Neural progenitor cell (in vitro differentiated cells): ENCODE measurements at regions not wholly inside any gene's neighbourhood (a gene's known extent, or its start where the extent isn't known, plus 50 kb on each side); places are given as distances from the start of the nearest gene placed in this dataset.

Source experiments
- DNase-seq: peaks from one replicate; pipeline ENCODE4 v3.0.0-alpha.2; 2016; ENCODE audit warnings: low spot score
- H2AFZ ChIP-seq: fragments of 200-600 bp; sonication (generic); replicated peaks from 2 replicates; pipeline ENCODE4 v1.6.1; 2016; ENCODE audit warnings: antibody characterized with exemption
- H3F3A ChIP-seq: fragments of 200-600 bp; sonication (generic); 2 replicates; pipeline ENCODE4 v1.6.1; 2016; ENCODE audit warnings: antibody characterized with exemption, low read depth
- H3K27ac ChIP-seq: fragments of 200-600 bp; sonication (generic); 2 replicates; pipeline ENCODE4 v1.5.1; 2016; ENCODE audit warnings: mild to moderate bottlenecking
- H3K27me3 ChIP-seq: fragments of 200-600 bp; sonication (generic); 2 replicates; pipeline ENCODE4 v1.6.1; 2016; ENCODE audit warnings: mild to moderate bottlenecking, moderate library complexity
- H3K36me3 ChIP-seq: fragments of 200-600 bp; sonication (generic); 2 replicates; pipeline ENCODE4 v1.5.1; 2016
- H3K4me1 ChIP-seq: fragments of 200-600 bp; sonication (generic); 2 replicates; pipeline ENCODE4 v1.6.1; 2016; ENCODE audit warnings: mixed run types
- H3K4me2 ChIP-seq: fragments of 200-600 bp; sonication (generic); 2 replicates; pipeline ENCODE4 v1.6.1; 2016
- H3K4me3 ChIP-seq: fragments of 200-600 bp; sonication (generic); 2 replicates; pipeline ENCODE4 v1.5.1; 2016
- H3K79me2 ChIP-seq: fragments of 200-600 bp; sonication (generic); 2 replicates; pipeline ENCODE4 v1.6.1; 2016; ENCODE audit warnings: low read depth
- H3K9ac ChIP-seq: fragments of 200-600 bp; sonication (generic); 2 replicates; pipeline ENCODE4 v1.6.1; 2016
- H3K9me3 ChIP-seq: fragments of 200-600 bp; sonication (generic); 2 replicates; pipeline ENCODE4 v1.5.1; 2016; ENCODE audit warnings: low read depth
- H4K20me1 ChIP-seq: fragments of 200-600 bp; sonication (generic); 2 replicates; pipeline ENCODE4 v1.6.1; 2016; ENCODE audit warnings: low read depth
- H3K27ac Mint-ChIP-seq: 3 replicates; pipeline ENCODE4 v1.8.0; 2021; ENCODE audit warnings: mixed read lengths
- H3K27me3 Mint-ChIP-seq: 2 replicates; pipeline ENCODE4 v1.8.0; 2022; ENCODE audit warnings: low read depth, mild to moderate bottlenecking, inconsistent platforms, moderate library complexity, mixed read lengths; ENCODE audit not compliant: insufficient read depth
- H3K36me3 Mint-ChIP-seq: 3 replicates; pipeline ENCODE4 v1.8.0; 2021; ENCODE audit warnings: mixed read lengths
- H3K4me1 Mint-ChIP-seq: 3 replicates; pipeline ENCODE4 v1.8.0; 2021; ENCODE audit warnings: mixed read lengths
- H3K4me3 Mint-ChIP-seq: 3 replicates; pipeline ENCODE4 v1.8.0; 2021; ENCODE audit warnings: mild to moderate bottlenecking, moderate library complexity, mixed read lengths
- H3K9me3 Mint-ChIP-seq: 3 replicates; pipeline ENCODE4 v1.8.0; 2020; ENCODE audit warnings: mixed read lengths
- CTCF ChIP-seq: fragments of 200-600 bp; sonication (generic); IDR thresholded peaks from 2 replicates; pipeline ENCODE4 v1.5.1; 2017; ENCODE audit warnings: antibody characterized with exemption, mild to moderate bottlenecking
- EZH2 ChIP-seq: fragments of 200-600 bp; sonication (generic); IDR thresholded peaks from 2 replicates; pipeline ENCODE4 v1.6.1; 2017; ENCODE audit warnings: antibody characterized with exemption, mild to moderate bottlenecking, moderate library complexity
- EZH2phosphoT487 ChIP-seq: fragments of 200-600 bp; sonication (generic); IDR thresholded peaks from 2 replicates; pipeline ENCODE4 v1.6.1; 2017; ENCODE audit warnings: antibody characterized with exemption

GRCh38 chr6:15170126-15170525 is 75.7 kb upstream of the JARID2 start:
- no peaks in the 10 kb centered on the region for H3K36me3 ChIP-seq
- no peak overlapping the region for H2AFZ ChIP-seq
- no peaks in the 10 kb centered on the region for H3K27me3 ChIP-seq
- H3K4me1 Mint-ChIP-seq: peaks cover 39% of the 10 kb centered on the region
- H3K9ac ChIP-seq: no peak overlapping the region
- H3K4me1 ChIP-seq: peaks cover 32% of the 10 kb centered on the region
- peaks cover 2% of the 10 kb centered on the region for H3K9me3 Mint-ChIP-seq
- H3K27me3 Mint-ChIP-seq: peaks cover 6% of the 10 kb centered on the region
- peak overlapping the region; percentile 29 for H3K4me3 ChIP-seq
- H3K4me2 ChIP-seq: peak overlapping the region; percentile 61
- H3K9me3 ChIP-seq: no peaks in the 10 kb centered on the region
- H3K27ac Mint-ChIP-seq: no peak overlapping the region
- no peak for TF ChIP-seq EZH2
- TF ChIP-seq CTCF: no peak
- no peak for TF ChIP-seq EZH2phosphoT487
- no peaks in the 10 kb centered on the region for H3K36me3 Mint-ChIP-seq
- peaks cover 7% of the 10 kb centered on the region for H4K20me1 ChIP-seq
- H3K27ac ChIP-seq: no peak overlapping the region
- peak; percentile 40 for DNase-seq
- H3K4me3 Mint-ChIP-seq: peak overlapping the region; percentile 30
- peaks cover 36% of the 10 kb centered on the region for H3F3A ChIP-seq
- H3K79me2 ChIP-seq: no peaks in the 10 kb centered on the region

- no peaks in the 10 kb centered on the region for H3K79me2 ChIP-seq
- no peak overlapping the region for H3K4me3 Mint-ChIP-seq
- H3K27me3 Mint-ChIP-seq: peaks cover 6% of the 10 kb centered on the region
- H3K27me3 ChIP-seq: no peaks in the 10 kb centered on the region
- no peaks in the 10 kb centered on the region for H3K36me3 Mint-ChIP-seq
- H4K20me1 ChIP-seq: peaks cover 7% of the 10 kb centered on the region
- H3K9me3 Mint-ChIP-seq: peaks cover 2% of the 10 kb centered on the region
- no peak overlapping the region for H3K9ac ChIP-seq
- DNase-seq: peak; percentile 75
- H3F3A ChIP-seq: peaks cover 32% of the 10 kb centered on the region
- peaks cover 28% of the 10 kb centered on the region for H3K4me1 ChIP-seq
- H3K4me3 ChIP-seq: peak overlapping the region; percentile 29
- H3K4me2 ChIP-seq: peak overlapping the region; percentile 61
- peaks cover 36% of the 10 kb centered on the region for H3K4me1 Mint-ChIP-seq
- no peaks in the 10 kb centered on the region for H3K36me3 ChIP-seq
- no peaks in the 10 kb centered on the region for H3K9me3 ChIP-seq
- H2AFZ ChIP-seq: no peak overlapping the region
- no peak overlapping the region for H3K27ac Mint-ChIP-seq
- H3K27ac ChIP-seq: peak overlapping the region; percentile 7
- TF ChIP-seq EZH2phosphoT487: peak; percentile 86
- peak; percentile 33 for TF ChIP-seq EZH2
- TF ChIP-seq CTCF: no peak
Measured at GRCh38 chr6:15171026-15171425, 74.8 kb upstream of the JARID2 start.

GRCh38 chr6:15176816-15177370 is 69.0 kb upstream of the JARID2 start:
- Histone ChIP-seq H3K27me3 (no peaks in the 10 kb centered on the region), H4K20me1 (no peaks in the 10 kb centered on the region), H3F3A (peaks cover 13% of the 10 kb centered on the region), H3K9me3 (no peaks in the 10 kb centered on the region), H3K9ac (no peak overlapping the region), H3K36me3 (no peaks in the 10 kb centered on the region), H3K79me2 (no peaks in the 10 kb centered on the region), H3K4me1 (peaks cover 14% of the 10 kb centered on the region), H3K4me2 (peak overlapping the region; percentile 1), H3K4me3 (no peak overlapping the region), H2AFZ (no peak overlapping the region), H3K27ac (no peak overlapping the region)
- Mint-ChIP-seq H3K27ac (peak overlapping the region; percentile 23), H3K36me3 (no peaks in the 10 kb centered on the region), H3K4me3 (no peak overlapping the region), H3K27me3 (peaks cover 6% of the 10 kb centered on the region), H3K4me1 (peaks cover 22% of the 10 kb centered on the region), H3K9me3 (no peaks in the 10 kb centered on the region)
- DNase-seq: peak; percentile 71
- no peak for TF ChIP-seq CTCF
- TF ChIP-seq EZH2phosphoT487: no peak
- no peak for TF ChIP-seq EZH2
